Upper lobe of left lung (tissue), 6 donors: ENCODE measurements at regions not wholly inside any gene's neighbourhood (a gene's known extent, or its start where the extent isn't known, plus 50 kb on each side); places are given as distances from the start of the nearest gene placed in this dataset.

Experiments
- ATAC-seq, 2 donors: fragments of 200-7000 bp; cut with Tn5 transposase; one replicate each; pipeline ENCODE4 v1.9.1; 2022; ENCODE audit warnings: mild to moderate bottlenecking in 2 of 2, moderate library complexity in 2 of 2; ENCODE audit not compliant: low FRiP score in 2 of 2
- DNase-seq, 2 donors: peaks; one replicate each; pipeline ENCODE4 v3.0.0-alpha.2; 2019 to 2020
- H3K27ac ChIP-seq, 4 donors: fragments of 200-600 bp; sonication (generic); one replicate each; pipeline ENCODE4 v1.5.1; 2016 to 2019
- H3K27me3 ChIP-seq, 4 donors: fragments of 200-600 bp; sonication (generic); one replicate each; pipeline ENCODE4 v1.5.1; 2017 to 2019
- H3K36me3 ChIP-seq, 4 donors: fragments of 200-600 bp; sonication (generic); one replicate each; pipeline ENCODE4 v1.5.1; 2016 to 2019
- H3K4me1 ChIP-seq, 4 donors: fragments of 200-600 bp; sonication (generic); one replicate each; pipeline ENCODE4 v1.5.1; 2018 to 2019
- H3K4me3 ChIP-seq, 4 donors: fragments of 200-600 bp; sonication (generic); one replicate each; pipeline ENCODE4 v1.5.1; 2017 to 2019; ENCODE audit warnings: mild to moderate bottlenecking in 2 of 4, moderate library complexity in 1 of 4
- H3K9me3 ChIP-seq, 4 donors: fragments of 200-600 bp; sonication (generic); one replicate each; pipeline ENCODE4 v1.5.1; 2018 to 2019
- CTCF ChIP-seq, 6 experiments: fragments of 450-650 bp in 4 of 6; fragments of 200-600 bp in 2 of 6; sonication (generic) in 2 of 6; IDR thresholded peaks; one replicate each; pipeline ENCODE4 v1.5.1; 2016 to 2019; ENCODE audit warnings: antibody characterized with exemption in 6 of 6
- EP300 ChIP-seq, 4 donors: sonication (generic); formaldehyde crosslinking; IDR thresholded peaks; one replicate each; pipeline ENCODE4 v1.5.1; 2017; ENCODE audit warnings: antibody characterized with exemption in 4 of 4, control low read depth in 2 of 4
- POLR2A ChIP-seq, 4 donors: fragments of 450-650 bp; IDR thresholded peaks; one replicate each; pipeline ENCODE4 v1.5.1; 2016 to 2017; ENCODE audit warnings: antibody characterized with exemption in 4 of 4, mild to moderate bottlenecking in 2 of 4
- POLR2AphosphoS5 ChIP-seq, 2 donors: sonication (generic); formaldehyde crosslinking; IDR thresholded peaks; one replicate each; pipeline ENCODE4 v1.5.1; 2017; ENCODE audit warnings: antibody characterized with exemption in 2 of 2
- WGBS, 2 donors: methylation state at CpG; one replicate each; pipeline ENCODE4 v1.1.5; 2017 to 2018; 5-methylcytosine and 5-hydroxymethylcytosine counted together
- donor health status: DM: no; HTN: no; CAD: no; lungs with moderate emphysema.
- donor health status: DM: no; HTN: yes; CAD: no; lungs with severe emphysema.

GRCh38 chr2:120483355-120483754, 137.4 kb downstream of the INHBB start:
- DNase-seq, result no peak
- H3K27ac ChIP-seq, result no peak overlapping the region
- no peaks in the 10 kb centered on the region for H3K27me3 ChIP-seq
- H3K4me3 ChIP-seq, result no peak overlapping the region
- no peaks in the 10 kb centered on the region for H3K36me3 ChIP-seq
- 75 to 93% methylated on average over 4 to 5 of the region's 5 CpGs for WGBS, 2 donors
- no peaks in the 10 kb centered on the region for H3K9me3 ChIP-seq
- TF ChIP-seq POLR2AphosphoS5 (IDR thresholded peaks at IDR 0.05) (no peak), POLR2A (IDR thresholded peaks at IDR 0.05) (no peak), CTCF (IDR thresholded peaks at IDR 0.05) (no peak), EP300 (IDR thresholded peaks at IDR 0.05) (no peak)
- no peak for ATAC-seq
- H3K4me1 ChIP-seq, result no peaks in the 10 kb centered on the region

GRCh38 chr2:120485096-120485495, 139.2 kb downstream of the INHBB start:
- Histone ChIP-seq H3K4me1 (no peaks in the 10 kb centered on the region), H3K27ac (no peak overlapping the region), H3K36me3 (no peaks in the 10 kb centered on the region), H3K27me3 (no peaks in the 10 kb centered on the region), H3K4me3 (no peak overlapping the region), H3K9me3 (no peaks in the 10 kb centered on the region)
- no peak for DNase-seq
- TF ChIP-seq EP300 (IDR thresholded peaks at IDR 0.05) (no peak), POLR2A (IDR thresholded peaks at IDR 0.05) (no peak)
- ATAC-seq, result no peak
- WGBS, 2 donors, result 84% methylated on average over 7 of the region's 7 CpGs

GRCh38 chr2:120486441-120486840, 140.5 kb downstream of the INHBB start:
- Histone ChIP-seq H3K27me3 (no peaks in the 10 kb centered on the region), H3K36me3 (no peaks in the 10 kb centered on the region), H3K27ac (no peak overlapping the region), H3K4me3 (no peak overlapping the region), H3K9me3 (no peaks in the 10 kb centered on the region), H3K4me1 (no peaks in the 10 kb centered on the region)
- ATAC-seq, result no peak
- 61 to 65% methylated on average over 6 to 8 of the region's 8 CpGs for WGBS, 2 donors
- no peak for DNase-seq
- TF ChIP-seq CTCF (IDR thresholded peaks at IDR 0.05) (no peak), POLR2A (IDR thresholded peaks at IDR 0.05) (no peak), POLR2AphosphoS5 (IDR thresholded peaks at IDR 0.05) (no peak), EP300 (IDR thresholded peaks at IDR 0.05) (no peak)

- H3K27ac ChIP-seq, result no peak overlapping the region
- no peaks in the 10 kb centered on the region for H3K27me3 ChIP-seq
- DNase-seq, result no peak
- no peak overlapping the region for H3K4me3 ChIP-seq
- H3K9me3 ChIP-seq, result no peaks in the 10 kb centered on the region
- H3K36me3 ChIP-seq, result no peaks in the 10 kb centered on the region
- 75 to 80% methylated on average over 10 to 11 of the region's 11 CpGs for WGBS, 2 donors
- no peaks in the 10 kb centered on the region for H3K4me1 ChIP-seq
- ATAC-seq, result no peak
- TF ChIP-seq POLR2AphosphoS5 (IDR thresholded peaks at IDR 0.05) (no peak), EP300 (IDR thresholded peaks at IDR 0.05) (no peak)
These were observed 141.0 kb downstream of the INHBB start for GRCh38 chr2:120486946-120487345.

DNA sequence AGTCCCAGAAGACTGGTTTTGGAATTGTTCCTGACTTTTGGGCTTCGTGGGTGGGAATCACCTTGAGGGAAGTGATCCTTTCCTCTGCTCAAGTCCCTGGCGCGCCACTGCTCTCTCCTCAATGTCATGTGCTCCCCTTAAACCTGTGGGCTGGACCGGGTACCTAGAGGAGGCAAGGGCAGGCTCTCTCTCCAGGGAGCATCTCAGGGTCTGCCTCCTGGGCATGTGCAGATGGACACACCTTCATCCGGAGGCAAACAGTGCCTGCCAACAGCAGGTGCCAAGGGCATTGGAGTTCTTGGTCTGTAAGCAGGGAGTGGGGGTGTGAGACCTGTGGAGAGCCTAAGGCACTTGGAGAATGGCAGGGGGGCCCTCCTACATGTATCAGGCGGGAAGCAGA, 142.6 kb downstream of the INHBB start:
- Histone ChIP-seq H3K9me3 (no peaks in the 10 kb centered on the region), H3K36me3 (no peaks in the 10 kb centered on the region), H3K4me3 (no peak overlapping the region), H3K27me3 (no peaks in the 10 kb centered on the region), H3K4me1 (no peaks in the 10 kb centered on the region), H3K27ac (no peak overlapping the region)
- no peak for ATAC-seq
- WGBS, 2 donors, result 66 to 67% methylated on average over 4 to 6 of the region's 6 CpGs
- no peak for DNase-seq
- TF ChIP-seq EP300 (IDR thresholded peaks at IDR 0.05) (no peak), POLR2A (IDR thresholded peaks at IDR 0.05) (no peak), POLR2AphosphoS5 (IDR thresholded peaks at IDR 0.05) (no peak), CTCF (IDR thresholded peaks at IDR 0.05) (no peak)

GRCh38 chr2:120489023-120489422, 143.1 kb downstream of the INHBB start:
- TF ChIP-seq POLR2AphosphoS5 (IDR thresholded peaks at IDR 0.05) (no peak), POLR2A (IDR thresholded peaks at IDR 0.05) (no peak), EP300 (IDR thresholded peaks at IDR 0.05) (no peak), CTCF (IDR thresholded peaks at IDR 0.05) (no peak)
- Histone ChIP-seq H3K9me3 (no peaks in the 10 kb centered on the region), H3K4me3 (no peak overlapping the region), H3K36me3 (no peaks in the 10 kb centered on the region), H3K4me1 (no peaks in the 10 kb centered on the region), H3K27ac (no peak overlapping the region), H3K27me3 (no peaks in the 10 kb centered on the region)
- no peak for ATAC-seq
- whole genome bisulfite sequencing, 2 donors, result 26 to 66% methylated on average over 4 to 7 of the region's 7 CpGs
- DNase-seq, result no peak
